ENCODE measurements at regions not wholly inside any gene's neighbourhood (a gene's known extent, or its start where the extent isn't known, plus 50 kb on each side); places are given as distances from the start of the nearest gene placed in this dataset.

- Histone ChIP-seq H3K4me1 (ENCODE audit: control insufficient read depth in 1 of 2, insufficient read depth in 2 of 2, low read length in 2 of 2) (peaks cover 5 to 38% of the 10 kb centered on the region in 2 experiments; a peak in 3 of 4 replicates), H3K27me3 (ENCODE audit: insufficient read depth, low read length) (no peaks in the 10 kb centered on the region), H3K36me3 (ENCODE audit: control insufficient read depth in 1 of 2, insufficient read depth in 2 of 2, low read length in 2 of 2) (peaks cover 0 to 13% of the 10 kb centered on the region in 2 experiments; a peak in 1 of 4 replicates), H3K9me2 (ENCODE audit: insufficient read depth) (no peaks in the 10 kb centered on the region), H3K4me2 (ENCODE audit: low read length) (peak overlapping the region; percentile 10; the same call in 1 of the 2 replicates), H2AFZ (ENCODE audit: low read depth, low read length, poor library complexity, severe bottlenecking) (no peak overlapping the region), H3K4me3 (replicated peaks in 1 of 2; ENCODE audit: low read depth in 1 of 2, low read length in 2 of 2) (no peak overlapping the region), H3K79me2 (ENCODE audit: insufficient read depth, low read length) (peaks cover 20% of the 10 kb centered on the region; the same call in 1 of the 2 replicates), H3K9ac (ENCODE audit: low read length) (no peak overlapping the region), H3K27ac (ENCODE audit: low read depth, low read length) (no peak overlapping the region), H3K9me3 (ENCODE audit: control insufficient read depth in 1 of 2, insufficient read depth in 1 of 2, low read depth in 1 of 2, low read length in 2 of 2) (peaks cover 0 to 15% of the 10 kb centered on the region in 2 experiments; a peak in 1 of 4 replicates), H4K20me1 (ENCODE audit: insufficient read depth) (no peaks in the 10 kb centered on the region)
- CTCF ChIA-PET, result no interaction called here
- no TSS peak for BruUV-seq (replicated peaks)
- DNase-seq (ENCODE audit: low read depth, low spot score) (no peak), ATAC-seq (no peak)
- intact Hi-C loops (cut with micrococcal nuclease), result loop anchor here (5.0 kb wide), 1 partner anchor 259 kb away; no protein-coding TSS in a partner anchor
- no peak for TF ChIP-seq TCF7L2 (IDR thresholded peaks at IDR 0.05; ENCODE audit: borderline replicate concordance, extremely low read depth, insufficient read depth, insufficient read length)
- TF ChIP-seq RAD21 (IDR thresholded peaks at IDR 0.05; ENCODE audit: low read depth), result no peak
- RAD21 ChIA-PET (ENCODE audit: low non-redundant PET in 1 of 2, low total read pairs in 2 of 2, uncharacterized antibody in 2 of 2, unreplicated experiment in 2 of 2), result no interaction called here
- POLR2A ChIA-PET, result no interaction called here
Observed at GRCh38 chr11:69361048-69361447, 67.1 kb downstream of the MYEOV start.

GRCh38 chr11:69361466-69361865 lies 67.5 kb downstream of the MYEOV start:
- Histone ChIP-seq H3K79me2 (ENCODE audit: insufficient read depth, low read length) (peaks cover 17% of the 10 kb centered on the region; the same call in 1 of the 2 replicates), H3K4me3 (replicated peaks in 1 of 2; ENCODE audit: low read depth in 1 of 2, low read length in 2 of 2) (no peak overlapping the region), H3K9ac (ENCODE audit: low read length) (no peak overlapping the region), H2AFZ (ENCODE audit: low read depth, low read length, poor library complexity, severe bottlenecking) (no peak overlapping the region), H3K27ac (ENCODE audit: low read depth, low read length) (no peak overlapping the region), H3K9me3 (ENCODE audit: control insufficient read depth in 1 of 2, insufficient read depth in 1 of 2, low read depth in 1 of 2, low read length in 2 of 2) (peaks cover 0 to 15% of the 10 kb centered on the region in 2 experiments; a peak in 1 of 4 replicates), H3K4me1 (ENCODE audit: control insufficient read depth in 1 of 2, insufficient read depth in 2 of 2, low read length in 2 of 2) (peaks cover 5 to 38% of the 10 kb centered on the region in 2 experiments; a peak in 3 of 4 replicates), H3K9me2 (ENCODE audit: insufficient read depth) (no peaks in the 10 kb centered on the region), H3K36me3 (ENCODE audit: control insufficient read depth in 1 of 2, insufficient read depth in 2 of 2, low read length in 2 of 2) (peaks cover 0 to 13% of the 10 kb centered on the region in 2 experiments; a peak in 1 of 4 replicates), H3K27me3 (ENCODE audit: insufficient read depth, low read length) (no peaks in the 10 kb centered on the region), H4K20me1 (ENCODE audit: insufficient read depth) (no peaks in the 10 kb centered on the region), H3K4me2 (ENCODE audit: low read length) (no peak overlapping the region)
- POLR2A ChIA-PET, result no interaction called here
- intact Hi-C loops (cut with micrococcal nuclease), result loop anchor here (5.0 kb wide), 1 partner anchor 259 kb away; no protein-coding TSS in a partner anchor
- no TSS peak for BruUV-seq (replicated peaks)
- RAD21 ChIA-PET (ENCODE audit: low non-redundant PET in 1 of 2, low total read pairs in 2 of 2, uncharacterized antibody in 2 of 2, unreplicated experiment in 2 of 2), result no interaction called here
- TF ChIP-seq ZNF274 (IDR thresholded peaks at IDR 0.05; ENCODE audit: low read depth, low read length), result no peak
- TF ChIP-seq CEBPB (IDR thresholded peaks at IDR 0.05; ENCODE audit: low read depth), result no peak
- CTCF ChIA-PET, result no interaction called here
- ATAC-seq (no peak), DNase-seq (ENCODE audit: low read depth, low spot score) (no peak)
